ENCODE measurements at regions not wholly inside any gene's neighbourhood (a gene's known extent, or its start where the extent isn't known, plus 50 kb on each side); places are given as distances from the start of the nearest gene placed in this dataset.

GRCh38 chr2:15797231-15797938 is 143.0 kb upstream of the MYCN start:
- TF ChIP-seq CTCF (conservative IDR thresholded peaks at IDR 0.05; ENCODE audit: low read length): no peak
- no peak overlapping the region for H3K4me3 ChIP-seq (ENCODE audit: low read length)
- DNase-seq (ENCODE audit: low read depth): no peak

GRCh38 chr2:15797939-15798281 is 142.4 kb upstream of the MYCN start:
- no peak for TF ChIP-seq CTCF (conservative IDR thresholded peaks at IDR 0.05; ENCODE audit: low read length)
- H3K4me3 ChIP-seq (ENCODE audit: low read length): no peak overlapping the region
- no peak for DNase-seq (ENCODE audit: low read depth)

- DNase-seq (ENCODE audit: low read depth): no peak
- H3K4me3 ChIP-seq (ENCODE audit: low read length): no peak overlapping the region
- TF ChIP-seq CTCF (conservative IDR thresholded peaks at IDR 0.05; ENCODE audit: low read length): no peak
Measured at GRCh38 chr2:15798701-15799431, 141.5 kb upstream of the MYCN start.

- TF ChIP-seq CTCF (conservative IDR thresholded peaks at IDR 0.05; ENCODE audit: low read length): no peak
- DNase-seq (ENCODE audit: low read depth): no peak
- H3K4me3 ChIP-seq (ENCODE audit: low read length): no peak overlapping the region
Measured at GRCh38 chr2:15799432-15799827, 140.9 kb upstream of the MYCN start.

- H3K4me3 ChIP-seq (ENCODE audit: low read length): no peak overlapping the region
- no peak for TF ChIP-seq CTCF (conservative IDR thresholded peaks at IDR 0.05; ENCODE audit: low read length)
- no peak for DNase-seq (ENCODE audit: low read depth)
Measured at GRCh38 chr2:15800495-15801329, 139.6 kb upstream of the MYCN start.

GRCh38 chr2:15801439-15801838 is 138.9 kb upstream of the MYCN start:
- no peak overlapping the region for H3K4me3 ChIP-seq (ENCODE audit: low read length)
- TF ChIP-seq CTCF (conservative IDR thresholded peaks at IDR 0.05; ENCODE audit: low read length): no peak
- DNase-seq (ENCODE audit: low read depth): no peak

Measured in AG10803 (cell line).